CD8-positive, alpha-beta memory T cell (primary cell): ENCODE measurements at regions not wholly inside any gene's neighbourhood (a gene's known extent, or its start where the extent isn't known, plus 50 kb on each side); places are given as distances from the start of the nearest gene placed in this dataset.

Experiments
- CTCF ChIA-PET: fragments of 350-600 bp; sonication (Branson Sonifier 250); formaldehyde crosslinking; loops from one replicate; lab custom pipeline; 2021; ENCODE audit warnings: antibody characterized with exemption; lab: Charles Lee
- POLR2A ChIA-PET: fragments of 350-600 bp; sonication (Branson Sonifier 250); formaldehyde crosslinking; loops from one replicate; lab custom pipeline; 2021; ENCODE audit warnings: antibody characterized with exemption; lab: Charles Lee
- DNase-seq, 5 donors: peaks; one replicate each; pipeline versions ENCODE4 v3.0.0 to v3.0.0-alpha.2; 2020 to 2022; ENCODE audit warnings: mixed read lengths in 1 of 5
- H3K27ac ChIP-seq: one replicate; pipeline ENCODE4 v1.7.0; 2013; ENCODE audit warnings: low read depth, mild to moderate bottlenecking, low read length, moderate library complexity
- H3K27me3 ChIP-seq: 2 replicates; pipeline ENCODE4 v1.7.0; 2013; ENCODE audit warnings: low read length, mild to moderate bottlenecking; ENCODE audit not compliant: insufficient read depth, poor library complexity, severe bottlenecking
- H3K36me3 ChIP-seq: 2 replicates; pipeline ENCODE4 v1.7.0; 2013; ENCODE audit warnings: mild to moderate bottlenecking, low read length, moderate library complexity; ENCODE audit not compliant: insufficient read depth
- H3K4me1 ChIP-seq: 2 replicates; pipeline ENCODE4 v1.7.0; 2013; ENCODE audit warnings: mild to moderate bottlenecking, low read length, moderate library complexity; ENCODE audit not compliant: insufficient read depth
- H3K4me3 ChIP-seq: 2 replicates; pipeline ENCODE4 v1.7.0; 2013; ENCODE audit warnings: mild to moderate bottlenecking, low read length
- H3K9me3 ChIP-seq: 2 replicates; pipeline ENCODE4 v1.7.0; 2013; ENCODE audit warnings: mild to moderate bottlenecking, low read length
- H3K27ac Mint-ChIP-seq, 8 donors: one replicate each; pipeline ENCODE4 v1.8.0; 2020 to 2021; ENCODE audit warnings: mixed read lengths in 8 of 8, mild to moderate bottlenecking in 6 of 8, inconsistent platforms in 3 of 8, moderate library complexity in 3 of 8
- H3K27me3 Mint-ChIP-seq, 2 donors: one replicate each; pipeline ENCODE4 v1.8.0; 2020 to 2021; ENCODE audit warnings: mixed read lengths in 2 of 2, mild to moderate bottlenecking in 1 of 2, moderate library complexity in 1 of 2
- H3K36me3 Mint-ChIP-seq, 3 donors: one replicate each; pipeline ENCODE4 v1.8.0; 2020 to 2021; ENCODE audit warnings: mixed read lengths in 3 of 3, inconsistent platforms in 1 of 3, mild to moderate bottlenecking in 1 of 3
- H3K4me1 Mint-ChIP-seq, 3 donors: one replicate each; pipeline ENCODE4 v1.8.0; 2020 to 2021; ENCODE audit warnings: mixed read lengths in 3 of 3, inconsistent platforms in 1 of 3, mild to moderate bottlenecking in 1 of 3
- H3K4me3 Mint-ChIP-seq, 7 donors: one replicate each; pipeline ENCODE4 v1.8.0; 2020 to 2021; ENCODE audit warnings: mixed read lengths in 7 of 7, mild to moderate bottlenecking in 6 of 7, moderate library complexity in 4 of 7, inconsistent platforms in 2 of 7
- H3K9me3 Mint-ChIP-seq, 5 donors: one replicate each; pipeline ENCODE4 v1.8.0; 2020 to 2022; ENCODE audit warnings: mixed read lengths in 5 of 5, mild to moderate bottlenecking in 3 of 5, moderate library complexity in 2 of 5, inconsistent platforms in 1 of 5

DNA sequence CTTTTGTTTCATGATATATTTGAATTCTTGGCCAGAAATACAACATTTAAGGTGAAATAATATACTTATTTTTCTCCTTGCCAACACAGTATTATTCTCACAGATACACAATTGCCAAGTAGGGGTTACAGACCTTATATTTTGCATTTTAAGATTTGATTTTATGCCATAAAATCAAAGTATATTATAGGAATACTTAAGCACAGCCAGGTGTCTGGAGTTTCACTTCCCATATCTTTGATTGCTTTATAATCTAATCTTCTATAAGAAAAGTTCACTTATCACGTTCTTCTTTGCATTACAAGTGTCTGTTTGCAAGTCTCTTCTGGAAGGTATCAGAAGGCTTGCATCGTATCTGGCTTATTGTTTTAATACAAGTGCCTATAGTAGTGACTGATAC lies 327.7 kb upstream of the MANEA start:
- H3K4me1 Mint-ChIP-seq, result no peaks in the 10 kb centered on the region
- no peak overlapping the region for H3K4me3 ChIP-seq
- H3K36me3 Mint-ChIP-seq, result no peaks in the 10 kb centered on the region
- CTCF ChIA-PET, result no interaction called here
- H3K27ac ChIP-seq, result no peak overlapping the region
- H3K27ac Mint-ChIP-seq, result no peak overlapping the region
- POLR2A ChIA-PET, result no interaction called here
- no peak for DNase-seq
- H3K4me1 ChIP-seq, result no peaks in the 10 kb centered on the region
- H3K9me3 ChIP-seq, result no peaks in the 10 kb centered on the region
- peaks cover 0 to 2% (median 0%) of the 10 kb centered on the region in 5 donors for H3K9me3 Mint-ChIP-seq
- no peaks in the 10 kb centered on the region for H3K27me3 Mint-ChIP-seq
- no peak overlapping the region for H3K4me3 Mint-ChIP-seq
- no peaks in the 10 kb centered on the region for H3K27me3 ChIP-seq
- no peaks in the 10 kb centered on the region for H3K36me3 ChIP-seq

DNA sequence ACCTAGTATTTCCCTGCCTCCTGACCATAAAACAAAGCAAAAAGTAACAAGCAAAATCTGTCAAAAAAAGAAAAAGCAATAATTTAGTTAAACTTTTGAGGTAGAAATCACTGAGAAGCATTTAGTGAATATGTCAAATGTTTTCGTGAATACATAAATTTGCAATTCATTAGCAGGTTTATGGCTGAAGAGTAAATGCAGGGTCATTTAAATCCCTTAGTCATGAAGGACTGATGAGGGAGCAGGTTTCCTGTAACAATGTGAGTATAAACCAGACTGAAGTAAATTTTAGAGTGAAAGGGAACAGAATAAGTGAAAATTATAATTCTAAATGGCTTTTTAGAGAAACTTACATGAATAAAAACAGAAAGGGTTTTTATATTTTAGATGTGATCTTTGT lies 313.5 kb upstream of the MANEA start:
- Mint-ChIP-seq H3K9me3 (peaks cover 0 to 6% (median 0%) of the 10 kb centered on the region in 5 donors), H3K27me3 (no peaks in the 10 kb centered on the region), H3K4me3 (no peak overlapping the region), H3K36me3 (no peaks in the 10 kb centered on the region), H3K4me1 (no peaks in the 10 kb centered on the region), H3K27ac (no peak overlapping the region)
- no peaks in the 10 kb centered on the region for H3K9me3 ChIP-seq
- ChIA-PET POLR2A (no interaction called here), CTCF (no interaction called here)
- no peaks in the 10 kb centered on the region for H3K4me1 ChIP-seq
- no peaks in the 10 kb centered on the region for H3K36me3 ChIP-seq
- no peak overlapping the region for H3K27ac ChIP-seq
- no peaks in the 10 kb centered on the region for H3K27me3 ChIP-seq
- DNase-seq, result no peak
- no peak overlapping the region for H3K4me3 ChIP-seq

DNA sequence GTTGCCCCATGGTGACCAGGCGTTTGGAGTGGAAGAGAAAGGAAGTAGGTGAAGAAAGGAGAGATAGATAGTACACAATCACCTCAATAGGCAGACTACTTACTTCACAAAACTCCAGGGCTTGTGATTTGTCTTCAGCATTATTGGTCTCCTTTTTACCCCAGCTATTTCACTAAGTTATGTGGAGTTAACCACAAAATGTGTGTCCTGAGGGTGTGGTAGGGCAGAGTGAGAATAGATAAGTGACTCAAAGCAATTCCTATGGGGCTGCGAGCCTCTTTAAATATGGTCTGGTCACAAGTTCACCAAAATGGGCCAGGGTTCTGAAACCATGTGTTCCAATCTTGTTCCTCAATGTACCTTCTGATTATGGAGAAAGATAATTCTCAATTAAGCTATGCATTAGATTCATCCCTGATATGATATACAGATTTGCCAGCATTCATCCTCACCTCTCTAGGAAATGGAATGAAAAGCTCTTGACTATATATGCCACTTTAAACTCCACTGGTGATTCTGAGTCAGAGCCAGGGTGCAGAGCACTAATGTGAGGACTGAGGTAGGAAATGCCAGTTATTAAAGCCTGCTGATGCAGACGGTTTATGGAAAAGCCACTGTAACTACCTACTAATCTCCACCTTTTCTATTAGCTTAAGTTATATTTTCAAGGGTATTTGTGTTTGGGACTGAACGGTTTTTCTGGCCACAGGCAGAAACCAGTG lies 310.6 kb upstream of the MANEA start:
- Histone ChIP-seq H3K9me3 (no peaks in the 10 kb centered on the region), H3K4me3 (no peak overlapping the region), H3K4me1 (no peaks in the 10 kb centered on the region), H3K27ac (no peak overlapping the region), H3K27me3 (no peaks in the 10 kb centered on the region), H3K36me3 (no peaks in the 10 kb centered on the region)
- H3K27me3 Mint-ChIP-seq, result no peaks in the 10 kb centered on the region
- no peaks in the 10 kb centered on the region for H3K36me3 Mint-ChIP-seq
- no peak overlapping the region for H3K27ac Mint-ChIP-seq
- H3K4me1 Mint-ChIP-seq, result no peaks in the 10 kb centered on the region
- peaks cover 0 to 6% (median 0%) of the 10 kb centered on the region in 5 donors for H3K9me3 Mint-ChIP-seq
- H3K4me3 Mint-ChIP-seq, result no peak overlapping the region
- CTCF ChIA-PET, result no interaction called here
- POLR2A ChIA-PET, result no interaction called here
- no peak for DNase-seq

DNA sequence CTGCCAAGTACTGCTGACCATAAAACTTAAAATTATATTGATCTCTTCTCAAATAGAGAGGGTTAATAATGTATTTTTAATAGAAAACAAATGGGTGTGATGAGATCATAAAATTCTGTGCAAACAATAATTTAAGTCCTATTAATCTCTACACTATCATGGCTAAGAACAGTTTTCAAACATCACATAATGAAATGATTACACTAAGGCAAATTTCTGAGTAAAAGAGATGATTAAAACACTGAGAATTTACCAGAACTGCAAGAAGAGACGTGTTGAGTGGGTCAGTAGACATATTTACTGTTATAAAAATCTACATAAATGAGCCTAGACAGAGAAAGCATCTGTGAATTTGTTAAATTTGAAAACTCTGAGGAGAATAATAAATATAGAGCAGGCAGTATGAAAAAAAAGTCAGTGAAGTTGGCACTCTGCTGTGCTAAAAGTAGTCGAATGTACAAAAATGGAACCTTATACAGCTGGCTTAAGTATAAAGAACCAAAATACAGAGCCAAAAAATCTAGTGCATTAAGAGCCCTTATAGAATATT lies 302.6 kb upstream of the MANEA start:
- Mint-ChIP-seq H3K9me3 (no peaks in the 10 kb centered on the region), H3K4me3 (no peak overlapping the region), H3K27ac (no peak overlapping the region), H3K27me3 (no peaks in the 10 kb centered on the region), H3K4me1 (no peaks in the 10 kb centered on the region), H3K36me3 (no peaks in the 10 kb centered on the region)
- Histone ChIP-seq H3K27ac (no peak overlapping the region), H3K4me3 (no peak overlapping the region), H3K27me3 (no peaks in the 10 kb centered on the region), H3K4me1 (no peaks in the 10 kb centered on the region), H3K36me3 (no peaks in the 10 kb centered on the region), H3K9me3 (no peaks in the 10 kb centered on the region)
- ChIA-PET CTCF (no interaction called here), POLR2A (no interaction called here)
- no peak for DNase-seq

DNA sequence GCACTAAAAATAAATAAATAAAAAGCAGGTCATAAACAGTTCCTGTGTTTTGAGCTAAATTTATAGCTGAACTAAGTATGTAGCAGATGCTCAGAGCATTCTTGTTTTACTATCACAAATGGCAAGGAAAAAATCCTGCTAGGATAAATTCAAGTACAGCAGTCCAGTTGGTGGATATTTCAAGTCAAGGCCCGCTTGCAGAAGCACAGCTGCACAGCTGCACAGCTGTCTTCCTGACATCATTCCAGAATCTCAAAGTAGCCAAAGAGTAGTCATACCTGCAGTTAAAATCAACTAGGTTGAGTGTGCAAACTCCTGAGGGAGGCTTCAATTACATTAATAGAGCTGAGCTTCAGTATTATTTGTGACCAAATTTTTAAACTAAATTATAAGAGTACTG lies 297.7 kb upstream of the MANEA start:
- Mint-ChIP-seq H3K9me3 (peaks cover 0 to 2% (median 0%) of the 10 kb centered on the region in 5 donors), H3K27ac (no peak overlapping the region), H3K27me3 (no peaks in the 10 kb centered on the region), H3K4me1 (no peaks in the 10 kb centered on the region), H3K4me3 (no peak overlapping the region), H3K36me3 (no peaks in the 10 kb centered on the region)
- H3K36me3 ChIP-seq, result no peaks in the 10 kb centered on the region
- H3K9me3 ChIP-seq, result no peaks in the 10 kb centered on the region
- DNase-seq, result no peak
- H3K4me1 ChIP-seq, result no peaks in the 10 kb centered on the region
- ChIA-PET POLR2A (no interaction called here), CTCF (interaction anchor here (0.7 kb wide), 1 partner anchor 288 kb away, joined by 3 read pairs; no protein-coding TSS in a partner anchor)
- H3K4me3 ChIP-seq, result no peak overlapping the region
- no peaks in the 10 kb centered on the region for H3K27me3 ChIP-seq
- no peak overlapping the region for H3K27ac ChIP-seq

DNA sequence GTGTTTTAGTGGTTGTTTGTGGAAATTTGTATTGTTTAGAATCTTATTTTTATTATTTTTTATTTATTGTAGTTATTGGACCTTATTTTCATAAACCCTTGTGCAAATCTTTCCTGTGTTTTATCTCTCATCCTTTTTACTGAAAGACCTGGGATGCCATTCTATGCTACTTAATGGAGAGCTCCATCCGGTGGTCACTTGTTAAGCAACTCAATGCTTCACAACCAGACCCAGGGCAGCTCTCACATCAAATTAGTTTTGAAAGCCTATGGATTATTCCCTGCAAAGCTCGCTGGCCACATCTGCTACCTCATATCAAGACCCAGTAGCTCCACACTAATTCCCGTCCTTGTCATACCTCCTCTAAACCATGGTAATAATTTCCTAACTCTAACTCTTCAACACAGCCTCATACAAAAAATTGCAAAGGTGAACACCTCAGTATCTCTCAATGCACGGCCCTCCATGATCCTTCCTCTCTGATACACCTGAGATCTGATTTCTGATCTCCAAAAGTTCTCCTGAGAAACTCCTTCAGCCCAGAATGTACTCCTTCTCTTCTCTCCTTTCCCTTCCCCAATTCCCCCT lies 296.6 kb upstream of the MANEA start:
- H3K27me3 Mint-ChIP-seq, result no peaks in the 10 kb centered on the region
- no peaks in the 10 kb centered on the region for H3K36me3 Mint-ChIP-seq
- H3K27ac Mint-ChIP-seq, result no peak overlapping the region
- Histone ChIP-seq H3K9me3 (no peaks in the 10 kb centered on the region), H3K27me3 (no peaks in the 10 kb centered on the region), H3K27ac (no peak overlapping the region), H3K36me3 (no peaks in the 10 kb centered on the region), H3K4me3 (no peak overlapping the region), H3K4me1 (no peaks in the 10 kb centered on the region)
- H3K4me1 Mint-ChIP-seq, result no peaks in the 10 kb centered on the region
- DNase-seq, result no peak
- ChIA-PET POLR2A (no interaction called here), CTCF (no interaction called here)
- no peak overlapping the region for H3K4me3 Mint-ChIP-seq
- H3K9me3 Mint-ChIP-seq, result peaks cover 0 to 2% (median 0%) of the 10 kb centered on the region in 5 donors

DNA sequence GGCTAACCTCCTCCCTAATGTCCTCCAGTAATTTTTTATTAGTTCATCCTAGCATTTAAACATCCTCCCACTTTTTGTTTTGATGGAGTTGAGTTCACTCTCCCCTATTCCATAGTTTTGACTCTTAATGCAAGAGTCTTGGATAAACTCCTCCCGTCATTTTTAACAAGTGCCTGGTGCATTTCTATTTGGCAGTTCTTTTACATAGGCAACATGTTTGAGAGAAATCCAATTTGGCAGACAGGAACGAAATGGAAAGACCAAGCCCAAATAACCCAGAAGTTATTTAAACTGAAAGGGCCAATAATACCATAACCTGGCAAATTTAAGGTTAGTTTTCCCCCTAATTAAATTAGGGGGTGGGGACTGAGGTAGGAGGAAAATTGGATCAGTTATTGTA lies 291.5 kb upstream of the MANEA start:
- POLR2A ChIA-PET, result no interaction called here
- no peaks in the 10 kb centered on the region for H3K27me3 ChIP-seq
- CTCF ChIA-PET, result no interaction called here
- no peaks in the 10 kb centered on the region for H3K4me1 ChIP-seq
- H3K27ac Mint-ChIP-seq, result no peak overlapping the region
- no peaks in the 10 kb centered on the region for H3K4me1 Mint-ChIP-seq
- no peak overlapping the region for H3K4me3 ChIP-seq
- H3K27ac ChIP-seq, result no peak overlapping the region
- H3K36me3 Mint-ChIP-seq, result no peaks in the 10 kb centered on the region
- H3K36me3 ChIP-seq, result no peaks in the 10 kb centered on the region
- peaks cover 0 to 4% (median 0%) of the 10 kb centered on the region in 5 donors for H3K9me3 Mint-ChIP-seq
- no peaks in the 10 kb centered on the region for H3K27me3 Mint-ChIP-seq
- no peaks in the 10 kb centered on the region for H3K9me3 ChIP-seq
- no peak for DNase-seq
- no peak overlapping the region for H3K4me3 Mint-ChIP-seq

DNA sequence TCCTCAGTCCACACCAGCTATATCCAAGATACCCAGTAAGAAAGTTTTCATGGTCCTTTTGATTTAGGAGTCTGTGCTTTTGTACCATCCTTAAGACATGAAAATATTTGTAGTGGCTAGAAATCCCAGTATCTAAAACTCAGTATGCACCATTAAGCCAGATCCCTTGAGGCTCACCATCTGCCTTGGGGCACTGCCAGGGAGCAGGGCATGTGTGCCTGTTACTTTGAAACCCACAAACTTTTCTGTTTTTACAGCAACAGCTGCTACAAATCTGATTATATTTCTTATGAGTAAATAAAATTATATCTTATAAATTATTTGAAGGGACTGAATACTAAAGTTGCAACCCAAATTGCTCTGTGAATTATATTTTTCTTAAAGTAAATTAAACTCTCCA lies 290.5 kb upstream of the MANEA start:
- peaks cover 0 to 7% (median 0%) of the 10 kb centered on the region in 5 donors for H3K9me3 Mint-ChIP-seq
- H3K36me3 Mint-ChIP-seq, result no peaks in the 10 kb centered on the region
- DNase-seq, result no peak
- no peak overlapping the region for H3K4me3 Mint-ChIP-seq
- no peaks in the 10 kb centered on the region for H3K36me3 ChIP-seq
- no peak overlapping the region for H3K4me3 ChIP-seq
- H3K4me1 Mint-ChIP-seq, result no peaks in the 10 kb centered on the region
- no peak overlapping the region for H3K27ac ChIP-seq
- CTCF ChIA-PET, result no interaction called here
- no peaks in the 10 kb centered on the region for H3K27me3 ChIP-seq
- H3K27ac Mint-ChIP-seq, result no peak overlapping the region
- H3K27me3 Mint-ChIP-seq, result no peaks in the 10 kb centered on the region
- H3K9me3 ChIP-seq, result no peaks in the 10 kb centered on the region
- POLR2A ChIA-PET, result no interaction called here
- H3K4me1 ChIP-seq, result no peaks in the 10 kb centered on the region
